COLO668 (cell line): ENCODE measurements at regions not wholly inside any gene's neighbourhood (a gene's known extent, or its start where the extent isn't known, plus 50 kb on each side); places are given as distances from the start of the nearest gene placed in this dataset.

Experiments
- DNase-seq: peaks from one replicate; lab custom pipeline; 2025; ENCODE audit not compliant: unreplicated experiment; lab: John Stamatoyannopoulos, UW

DNA sequence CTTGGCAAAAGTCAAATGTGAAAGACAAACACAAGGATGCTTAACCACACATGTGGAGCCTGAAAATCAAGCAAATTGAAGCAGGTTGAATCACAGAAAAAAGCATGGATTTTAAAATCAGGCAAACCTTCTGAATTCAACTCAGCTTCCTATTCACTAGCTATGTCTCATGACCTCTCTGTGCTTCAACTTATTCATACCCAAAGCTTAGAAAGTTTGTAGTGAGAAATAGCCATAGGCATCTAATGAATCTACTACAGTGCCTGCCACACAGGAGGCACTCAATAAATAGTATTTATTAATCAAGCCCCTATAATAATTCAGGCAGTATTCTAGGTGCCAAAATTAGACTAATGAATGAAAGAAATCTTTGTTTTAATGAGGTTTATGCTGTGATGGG is 112.2 kb upstream of the TNFAIP3 start:
- DNase-seq = no peak

- no peak for DNase-seq
Observed at GRCh38 chr6:137755284-137755683, 111.8 kb upstream of the TNFAIP3 start.

DNA sequence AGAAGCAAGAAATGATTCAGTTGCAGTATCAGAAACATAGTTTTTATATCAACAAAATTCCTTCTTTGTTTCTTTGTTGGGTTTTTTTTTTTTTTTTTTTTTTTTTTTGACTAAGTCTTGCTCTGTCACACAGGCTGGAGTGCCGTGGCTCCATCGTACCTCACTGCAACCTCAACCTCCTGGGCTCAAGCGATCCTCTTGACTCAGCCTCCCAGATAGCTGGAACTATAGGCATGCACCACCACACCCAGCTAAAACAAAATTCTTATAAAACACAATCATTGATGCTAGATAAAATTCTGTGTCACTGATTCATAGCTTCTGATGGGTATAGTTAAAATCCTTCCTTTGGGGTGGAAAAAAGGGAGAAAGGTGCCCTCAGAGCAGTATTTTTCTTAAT is 110.3 kb upstream of the TNFAIP3 start:
- no peak for DNase-seq

DNA sequence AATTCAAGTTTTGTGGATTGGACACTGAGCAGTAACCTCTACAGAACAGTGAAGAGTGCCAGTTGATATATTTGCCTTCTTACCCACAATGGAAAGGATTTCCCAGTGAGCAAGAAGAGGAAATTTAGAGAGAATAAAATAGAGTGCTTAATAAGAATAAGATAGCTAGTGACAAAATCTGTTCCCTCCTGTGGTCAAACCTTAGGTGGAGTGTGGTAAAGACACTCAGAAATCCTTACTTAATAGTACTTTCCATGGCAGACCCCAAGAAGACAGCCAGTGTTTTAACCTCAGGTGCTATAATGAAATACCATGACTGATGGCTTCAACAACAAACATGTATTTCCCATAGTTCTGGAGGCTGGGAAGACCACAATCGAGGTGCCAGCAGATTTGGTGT is 108.4 kb upstream of the TNFAIP3 start:
- DNase-seq = no peak

- no peak for DNase-seq
Observed at GRCh38 chr6:137759624-137760023, 107.4 kb upstream of the TNFAIP3 start.

DNA sequence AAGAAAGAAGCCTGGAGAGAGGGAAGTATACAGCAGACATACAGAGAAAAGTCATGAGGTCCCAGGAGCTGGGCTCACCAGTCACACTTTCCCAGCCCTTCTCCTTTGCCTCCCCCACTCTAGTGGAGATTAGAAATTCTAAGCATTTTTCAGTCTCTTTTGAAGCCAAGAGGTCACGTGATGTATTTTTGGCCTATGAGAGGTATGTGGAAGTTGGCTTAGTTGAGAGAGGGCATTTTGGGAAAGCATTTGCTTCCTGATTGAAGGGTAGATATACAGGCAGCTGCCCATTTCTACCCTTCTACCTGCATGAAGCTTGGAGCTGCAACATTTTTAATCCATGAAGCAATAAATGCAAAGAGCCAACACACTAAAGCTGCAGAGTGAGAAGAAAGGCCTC is 106.0 kb upstream of the TNFAIP3 start:
- DNase-seq = no peak

DNA sequence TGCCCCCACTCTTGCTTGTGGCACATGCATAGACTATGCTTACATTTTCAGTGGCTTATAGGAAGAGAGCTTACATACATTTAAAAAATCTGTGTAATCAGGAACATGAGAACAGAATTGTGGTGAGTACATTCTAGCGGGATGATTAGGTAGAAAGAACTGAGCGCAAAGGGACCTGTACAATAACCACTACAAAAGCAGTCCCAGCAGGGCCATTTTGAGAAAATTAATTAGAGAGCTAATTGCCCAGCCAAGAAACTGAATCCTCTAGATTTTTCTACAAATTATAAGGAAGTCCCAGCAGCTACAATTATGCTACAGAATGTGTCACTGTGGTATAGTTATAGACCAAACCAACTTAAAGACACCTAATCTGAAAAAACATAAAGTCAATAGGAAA is 105.6 kb upstream of the TNFAIP3 start:
- no peak for DNase-seq

GRCh38 chr6:137762168-137763090 is 104.6 kb upstream of the TNFAIP3 start:
- DNase-seq = no peak

DNA sequence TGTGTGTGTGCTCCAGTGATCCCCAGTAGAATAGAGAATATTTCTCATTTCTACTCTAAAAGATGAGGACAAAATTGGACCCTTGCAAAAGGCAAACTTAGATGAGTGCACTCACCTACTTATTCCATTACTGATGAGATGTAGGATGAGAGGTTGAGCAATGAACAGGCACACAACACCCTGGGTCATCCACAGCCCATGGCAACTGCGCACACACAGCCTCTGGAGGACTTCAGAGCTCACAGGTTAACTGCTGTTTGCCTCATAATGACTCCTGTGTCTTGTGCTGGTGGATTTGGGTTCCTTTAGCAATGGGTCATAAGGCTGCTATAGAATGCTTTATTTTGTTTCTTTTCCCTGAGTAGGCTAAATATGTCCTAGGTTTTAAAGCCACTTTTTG is 103.6 kb upstream of the TNFAIP3 start:
- DNase-seq = no peak

DNA sequence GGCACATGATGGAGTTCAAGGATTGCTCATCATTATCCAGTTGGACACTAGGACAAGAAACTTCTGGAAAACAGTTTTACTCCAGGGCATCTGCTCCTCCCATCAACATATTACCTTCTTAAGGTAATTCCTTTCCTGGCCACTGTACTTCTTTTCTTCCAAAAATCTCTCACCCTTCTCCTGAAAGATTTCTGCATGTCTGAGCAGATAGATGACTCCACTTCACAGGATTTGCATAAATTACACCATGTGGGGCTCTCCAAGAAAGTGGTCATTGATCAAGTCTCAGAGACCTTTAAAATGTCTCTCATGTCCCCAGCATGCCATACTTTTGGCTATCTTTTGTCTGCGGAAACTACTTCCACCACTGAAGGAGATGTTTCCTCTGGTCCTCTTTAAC is 103.2 kb upstream of the TNFAIP3 start:
- DNase-seq = no peak

DNA sequence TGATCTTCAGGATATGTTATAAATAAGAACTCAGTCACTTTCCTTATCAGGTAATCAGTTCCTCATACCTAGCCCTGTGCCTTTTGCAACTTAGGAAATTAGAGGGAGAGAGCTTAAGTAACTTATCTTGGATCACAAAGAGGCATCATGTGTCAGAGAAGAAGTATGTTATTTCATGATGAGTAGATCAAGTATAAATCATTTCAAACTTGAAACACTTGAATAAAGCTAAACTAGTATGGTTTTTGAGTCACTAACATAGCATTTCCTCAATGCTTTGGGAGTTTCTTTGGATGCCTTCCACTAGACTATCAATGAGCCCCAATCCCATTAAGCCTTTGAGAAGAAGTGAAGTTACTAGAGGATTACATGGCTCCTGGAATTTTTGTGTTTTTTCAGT is 102.6 kb upstream of the TNFAIP3 start:
- DNase-seq = no peak

DNA sequence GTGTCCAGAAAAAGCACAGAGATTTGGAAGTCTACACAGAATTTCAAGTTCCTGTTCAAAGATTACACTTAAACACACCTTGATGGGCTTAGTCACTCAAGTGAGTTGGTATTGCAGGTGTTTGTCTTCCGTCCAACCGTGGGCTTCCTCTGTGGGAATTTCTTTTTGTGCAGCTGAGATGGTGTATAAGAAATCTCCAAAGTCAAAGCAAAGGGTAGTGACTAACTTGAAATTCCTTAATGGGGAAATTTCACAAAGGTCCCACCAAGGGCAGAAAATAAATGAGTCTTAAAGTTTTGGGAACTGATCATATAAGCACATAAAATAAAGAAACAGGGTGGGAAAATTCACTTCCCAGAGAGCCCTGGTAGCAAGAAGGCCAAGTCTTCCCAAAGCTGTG is 102.0 kb upstream of the TNFAIP3 start:
- no peak for DNase-seq

- DNase-seq = no peak
Observed at GRCh38 chr6:137766596-137767370, 100.3 kb upstream of the TNFAIP3 start.

GRCh38 chr6:137767465-137767864 is 99.6 kb upstream of the TNFAIP3 start:
- DNase-seq = no peak

DNA sequence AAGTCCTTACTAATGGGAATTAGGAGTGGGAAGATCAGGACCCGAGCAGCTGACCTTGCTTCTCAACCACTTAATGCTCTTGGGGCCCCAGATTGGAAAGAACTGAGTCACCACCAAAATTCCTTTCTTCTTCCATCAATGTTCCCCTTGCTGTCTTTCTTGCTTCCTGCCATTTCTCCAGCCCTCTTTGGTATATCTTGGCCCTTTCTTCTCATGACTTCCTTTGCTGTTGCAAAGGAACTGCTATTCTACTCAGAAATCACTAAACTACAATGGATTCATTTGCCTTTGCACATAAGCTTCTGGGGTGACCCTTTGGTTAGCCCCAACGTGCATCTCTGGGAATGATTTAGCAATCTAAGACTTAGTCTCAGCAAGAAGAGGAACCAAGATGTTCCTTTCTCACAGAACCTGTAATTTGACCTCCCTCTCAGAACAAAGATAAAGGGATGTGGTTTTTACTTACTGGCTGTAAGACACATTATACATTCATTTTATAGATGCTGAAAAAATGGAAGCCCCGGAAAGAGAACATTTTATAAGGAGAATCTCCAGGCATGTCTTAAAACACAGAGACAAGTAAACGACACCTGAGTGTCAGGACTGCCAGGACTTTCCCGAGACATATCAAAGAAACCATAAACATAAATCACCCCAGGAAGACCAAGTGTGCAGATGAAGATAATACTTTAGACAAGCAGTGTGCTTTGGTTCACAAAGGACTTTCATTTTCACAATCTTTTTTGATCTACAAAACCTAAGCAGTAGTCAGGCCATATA is 99.0 kb upstream of the TNFAIP3 start:
- no peak for DNase-seq

DNA sequence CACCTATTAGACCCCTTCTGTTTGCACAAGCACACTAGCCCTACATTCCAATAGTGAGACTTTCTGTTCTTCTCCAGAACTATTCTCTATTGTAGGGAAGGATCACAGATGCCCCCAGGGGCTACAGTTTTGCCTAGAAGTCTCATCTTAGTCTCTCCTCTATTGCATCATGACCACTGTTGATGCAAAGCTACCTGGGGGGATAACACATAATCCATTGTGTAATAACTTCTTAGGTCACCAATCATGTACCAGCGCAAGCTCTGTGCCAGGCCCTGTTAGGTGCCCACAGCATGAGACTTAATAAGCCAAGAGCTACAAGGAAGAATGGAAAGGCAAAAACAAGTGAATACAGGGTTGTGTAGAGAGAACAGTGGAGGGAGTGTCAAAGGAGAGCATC is 98.1 kb upstream of the TNFAIP3 start:
- DNase-seq = no peak

GRCh38 chr6:137769797-137770362 is 97.2 kb upstream of the TNFAIP3 start:
- DNase-seq = no peak

DNA sequence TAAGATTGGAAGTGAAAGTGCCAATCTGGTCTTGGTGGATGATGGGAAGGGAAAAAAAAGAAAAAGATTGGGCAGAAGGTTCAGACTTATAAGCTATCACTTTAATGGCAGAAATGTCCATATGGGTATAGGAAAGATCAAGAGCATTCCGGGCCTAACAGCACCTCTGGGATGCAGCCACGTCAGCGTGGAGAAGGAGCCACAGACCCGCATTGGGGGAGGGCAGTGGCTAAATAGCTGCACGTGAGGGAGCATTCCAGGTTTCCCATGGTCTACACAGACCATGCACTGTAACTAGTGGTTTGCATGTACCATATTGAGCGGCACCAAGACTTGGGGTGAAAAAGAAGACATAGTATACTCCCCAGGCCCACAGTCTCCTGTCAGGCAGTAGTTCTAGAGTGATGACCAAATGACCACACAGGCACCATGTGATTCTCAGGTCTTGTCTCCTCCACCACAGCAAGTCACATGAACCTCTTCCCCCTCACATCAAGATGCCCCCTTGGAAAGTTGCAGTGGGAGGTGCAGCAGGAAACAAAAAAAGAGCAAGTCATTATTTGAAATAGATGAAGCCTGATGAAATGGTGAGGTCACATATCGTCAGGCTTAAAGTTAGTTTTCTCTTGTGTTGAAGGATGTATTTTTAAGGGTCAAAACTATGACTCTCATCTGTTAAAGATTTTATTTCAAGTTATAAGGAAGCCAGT is 94.4 kb upstream of the TNFAIP3 start:
- no peak for DNase-seq

DNA sequence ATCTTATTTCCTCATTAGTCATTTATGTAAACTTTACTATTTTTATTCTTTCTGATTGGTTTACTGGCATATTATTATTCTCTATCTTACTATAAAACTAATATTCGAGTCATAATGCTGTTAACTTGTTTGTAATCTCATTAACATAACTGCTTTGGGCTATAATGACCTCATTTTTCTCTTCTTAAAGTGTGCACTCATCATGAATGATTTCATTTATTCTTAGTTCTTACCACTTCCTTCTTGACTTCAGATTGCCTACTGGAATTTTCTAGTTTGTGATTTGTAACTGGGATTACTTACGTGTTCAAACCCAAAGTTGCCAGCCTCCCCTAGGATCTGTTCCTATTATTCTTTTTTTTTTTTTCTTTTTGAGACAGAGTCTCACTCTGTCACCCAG is 91.8 kb upstream of the TNFAIP3 start:
- no peak for DNase-seq

DNA sequence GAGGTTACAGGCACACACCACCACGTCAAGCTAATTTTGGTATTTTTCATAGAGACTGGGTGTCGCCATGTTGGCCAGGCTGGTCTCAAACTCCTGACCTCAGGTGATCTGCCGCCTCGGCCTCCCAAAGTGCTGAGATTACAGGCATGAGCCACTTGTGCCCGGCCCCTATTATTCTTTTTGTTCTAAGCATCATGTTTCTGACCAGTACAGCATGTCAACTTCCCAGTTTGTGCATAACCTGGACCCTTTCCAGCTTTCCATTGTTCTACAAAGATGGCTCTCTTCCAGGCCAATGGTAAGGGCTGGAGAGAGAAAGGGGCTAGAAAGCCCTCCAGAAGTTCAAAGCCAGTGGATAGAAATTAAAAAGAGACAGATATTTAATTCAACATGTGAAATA is 91.3 kb upstream of the TNFAIP3 start:
- no peak for DNase-seq

DNA sequence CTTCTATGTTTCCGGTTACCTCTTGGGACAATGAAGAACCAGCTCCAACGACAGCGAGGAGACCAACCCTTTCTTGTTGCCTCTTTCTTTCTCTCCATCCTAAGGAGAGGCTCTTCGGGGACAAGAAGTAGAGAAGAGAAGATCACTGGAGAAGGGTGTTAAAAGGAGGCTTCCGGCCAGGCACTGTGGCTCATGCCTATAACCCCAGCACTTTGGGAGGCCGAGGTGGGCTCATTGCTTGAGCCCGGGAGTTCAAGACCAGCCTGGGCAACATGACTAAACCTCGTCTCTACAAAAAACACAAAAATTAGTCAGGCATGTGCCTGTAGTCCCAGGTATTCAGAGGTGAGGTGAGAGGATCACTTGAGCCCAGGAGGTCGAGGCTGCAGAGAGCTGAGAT is 90.8 kb upstream of the TNFAIP3 start:
- DNase-seq = no peak
